CD14-positive monocyte (primary cell): ENCODE measurements at regions not wholly inside any gene's neighbourhood (a gene's known extent, or its start where the extent isn't known, plus 50 kb on each side); places are given as distances from the start of the nearest gene placed in this dataset.

Experiments used
- DNase-seq, 3 donors: peaks; one replicate each; pipeline ENCODE4 v3.0.0-alpha.2; 2011 to 2022
- H2AFZ ChIP-seq: 2 replicates; pipeline ENCODE4 v1.6.0; 2012; ENCODE audit warnings: mild to moderate bottlenecking, low read depth, low read length, inconsistent platforms; ENCODE audit not compliant: insufficient read depth, poor library complexity, severe bottlenecking
- H3K27ac ChIP-seq, 2 donors: 1 replicate in 1 of 2; 2 replicates in 1 of 2; pipeline ENCODE4 v1.5.1; 2012 to 2013; ENCODE audit warnings: low read length in 2 of 2, control low read depth in 1 of 2, inconsistent platforms in 1 of 2, low read depth in 1 of 2, mild to moderate bottlenecking in 1 of 2
- H3K27me3 ChIP-seq, 2 donors: one replicate each; pipeline versions ENCODE4 v1.6.0 to v1.6.1; 2011 to 2013; ENCODE audit warnings: low read length in 2 of 2; ENCODE audit not compliant: control insufficient read depth in 2 of 2, insufficient read depth in 2 of 2
- H3K36me3 ChIP-seq, 2 donors: replicated peaks in 1 of 2; 1 replicate in 1 of 2; 2 replicates in 1 of 2; pipeline versions ENCODE4 v1.5.1 to v1.6.1; 2012 to 2013; ENCODE audit warnings: low read length in 2 of 2, control low read depth in 1 of 2, inconsistent platforms in 1 of 2, mild to moderate bottlenecking in 1 of 2; ENCODE audit not compliant: insufficient read depth in 2 of 2, control insufficient read depth in 1 of 2
- H3K4me1 ChIP-seq, 2 donors: 1 replicate in 1 of 2; 2 replicates in 1 of 2; pipeline versions ENCODE4 v1.5.1 to v1.6.1; 2012 to 2013; ENCODE audit warnings: low read length in 2 of 2, control low read depth in 1 of 2, inconsistent platforms in 1 of 2, mild to moderate bottlenecking in 1 of 2, moderate library complexity in 1 of 2; ENCODE audit not compliant: insufficient read depth in 2 of 2, control insufficient read depth in 1 of 2
- H3K4me2 ChIP-seq: replicated peaks from 2 replicates; pipeline ENCODE3; 2012; ENCODE audit warnings: low read length, moderate library complexity, mild to moderate bottlenecking; ENCODE audit not compliant: poor library complexity, severe bottlenecking; ENCODE audit errors: extremely low read depth
- H3K4me3 ChIP-seq, 3 experiments: fragments of 200-600 bp in 1 of 3; sonication (generic) in 1 of 3; replicated peaks in 1 of 3; 1 replicate in 2 of 3; 2 replicates in 1 of 3; pipeline ENCODE4 v1.5.1; 2011 to 2013; ENCODE audit warnings: low read length in 3 of 3, mild to moderate bottlenecking in 3 of 3, control low read depth in 2 of 3, low read depth in 2 of 3, inconsistent platforms in 1 of 3, moderate library complexity in 1 of 3
- H3K79me2 ChIP-seq: 2 replicates; pipeline ENCODE4 v1.6.0; 2012; ENCODE audit warnings: mild to moderate bottlenecking, control low read depth, inconsistent platforms, low read length, moderate library complexity; ENCODE audit not compliant: insufficient read depth
- H3K9ac ChIP-seq: 2 replicates; pipeline ENCODE4 v1.6.0; 2017; ENCODE audit warnings: low read length, mild to moderate bottlenecking; ENCODE audit not compliant: insufficient read depth, poor library complexity, severe bottlenecking
- H3K9me3 ChIP-seq, 2 donors: replicated peaks in 1 of 2; 1 replicate in 1 of 2; 2 replicates in 1 of 2; pipeline versions ENCODE4 v1.5.1 to v1.6.1; 2012 to 2013; ENCODE audit warnings: low read length in 2 of 2, control low read depth in 1 of 2; ENCODE audit not compliant: control insufficient read depth in 1 of 2, insufficient read depth in 1 of 2
- H4K20me1 ChIP-seq: 2 replicates; pipeline ENCODE4 v1.6.0; 2012; ENCODE audit warnings: mild to moderate bottlenecking, low read length, control low read depth, moderate library complexity; ENCODE audit not compliant: insufficient read depth
- H3K27ac Mint-ChIP-seq, 7 donors: one replicate each; pipeline ENCODE4 v1.8.0; 2020; ENCODE audit warnings: mild to moderate bottlenecking in 7 of 7, mixed read lengths in 7 of 7, moderate library complexity in 6 of 7, inconsistent platforms in 2 of 7
- H3K27me3 Mint-ChIP-seq, 3 donors: one replicate each; pipeline ENCODE4 v1.8.0; 2021 to 2022; ENCODE audit warnings: low read depth in 3 of 3, mild to moderate bottlenecking in 3 of 3, mixed read lengths in 3 of 3, moderate library complexity in 3 of 3, inconsistent platforms in 1 of 3
- H3K36me3 Mint-ChIP-seq, 2 donors: one replicate each; pipeline ENCODE4 v1.8.0; 2020; ENCODE audit warnings: mixed read lengths in 2 of 2, inconsistent platforms in 1 of 2, mild to moderate bottlenecking in 1 of 2
- H3K4me1 Mint-ChIP-seq: one replicate; pipeline ENCODE4 v1.8.0; 2020; ENCODE audit warnings: mild to moderate bottlenecking, mixed read lengths
- H3K4me3 Mint-ChIP-seq, 2 donors: one replicate each; pipeline ENCODE4 v1.8.0; 2020; ENCODE audit warnings: mild to moderate bottlenecking in 2 of 2, mixed read lengths in 2 of 2, moderate library complexity in 1 of 2
- H3K9me3 Mint-ChIP-seq, 7 donors: one replicate each; pipeline ENCODE4 v1.8.0; 2020 to 2022; ENCODE audit warnings: mixed read lengths in 7 of 7, mild to moderate bottlenecking in 6 of 7, moderate library complexity in 6 of 7, inconsistent platforms in 2 of 7
- WGBS: methylation state at CpG from one replicate; pipeline ENCODE4 v1.1.5; 2013; ENCODE audit warnings: missing lambda C conversion rate; ENCODE audit not compliant: insufficient coverage; 5-methylcytosine and 5-hydroxymethylcytosine counted together
- intact Hi-C, 2 donors: fragments of 100-400 bp; cut with micrococcal nuclease; formaldehyde crosslinking; loops; one replicate each; pipeline versions ENCODE4 v1.15.0 to v1.15.1; 2023
- TF ChIP-seq, protein P1 (sequence below): fragments of 200-600 bp; IDR thresholded peaks from one replicate; pipeline ENCODE4 v1.8.0; 2022; ENCODE audit warnings: antibody characterized with exemption, mild to moderate bottlenecking

DNA sequence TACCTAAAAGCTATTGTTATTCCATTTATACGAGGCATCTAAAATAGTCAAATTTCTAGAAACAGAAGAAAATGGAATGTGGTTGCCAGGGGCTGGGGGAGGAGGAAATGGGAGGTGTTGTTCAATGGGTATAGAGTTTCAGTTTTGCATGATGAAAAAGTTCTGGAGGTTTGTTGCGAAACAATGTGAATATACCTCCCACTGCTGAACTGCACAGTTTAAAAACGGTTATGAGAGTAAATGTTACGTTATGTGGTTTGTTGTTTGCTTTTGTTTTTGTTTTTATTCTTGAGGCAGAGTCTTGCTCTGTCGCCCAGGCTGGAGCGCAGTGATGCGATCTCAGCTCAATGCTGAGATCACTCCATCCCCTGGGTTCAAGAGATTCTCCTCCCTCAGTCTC is 64.9 kb upstream of the NRBF2 start:
- Mint-ChIP-seq H3K4me3 (peak overlapping the region; percentile 53 to 79), H3K4me1 (peaks cover 28% of the 10 kb centered on the region), H3K27ac (peak overlapping the region in 6 of 7 donors; percentile 44 to 80 (median 60)), H3K9me3 (peaks cover 0 to 2% (median 0%) of the 10 kb centered on the region in 7 donors), H3K27me3 (peaks cover 0 to 5% (median 0%) of the 10 kb centered on the region in 3 donors), H3K36me3 (peaks cover 3 to 4% of the 10 kb centered on the region in 2 donors)
- H3K27me3 ChIP-seq: no peaks in the 10 kb centered on the region
- peaks cover 11 to 16% of the 10 kb centered on the region in 2 donors for H3K4me1 ChIP-seq
- no peak overlapping the region for H2AFZ ChIP-seq
- peak overlapping the region in 1 of 3 experiments; percentile 15 for H3K4me3 ChIP-seq
- H4K20me1 ChIP-seq: no peaks in the 10 kb centered on the region
- intact Hi-C loops: no loop called here
- H3K4me2 ChIP-seq: peak overlapping the region; percentile 30
- H3K36me3 ChIP-seq: no peaks in the 10 kb centered on the region
- H3K9ac ChIP-seq: no peak overlapping the region
- peak; percentile 12 to 16 (median 13) for DNase-seq
- peak overlapping the region in 1 of 2 donors; percentile 6 for H3K27ac ChIP-seq
- WGBS: 0% methylated on average over 1 of the region's 7 CpGs
- H3K79me2 ChIP-seq: no peaks in the 10 kb centered on the region
- H3K9me3 ChIP-seq: no peaks in the 10 kb centered on the region
- TF ChIP-seq, protein P1, sequence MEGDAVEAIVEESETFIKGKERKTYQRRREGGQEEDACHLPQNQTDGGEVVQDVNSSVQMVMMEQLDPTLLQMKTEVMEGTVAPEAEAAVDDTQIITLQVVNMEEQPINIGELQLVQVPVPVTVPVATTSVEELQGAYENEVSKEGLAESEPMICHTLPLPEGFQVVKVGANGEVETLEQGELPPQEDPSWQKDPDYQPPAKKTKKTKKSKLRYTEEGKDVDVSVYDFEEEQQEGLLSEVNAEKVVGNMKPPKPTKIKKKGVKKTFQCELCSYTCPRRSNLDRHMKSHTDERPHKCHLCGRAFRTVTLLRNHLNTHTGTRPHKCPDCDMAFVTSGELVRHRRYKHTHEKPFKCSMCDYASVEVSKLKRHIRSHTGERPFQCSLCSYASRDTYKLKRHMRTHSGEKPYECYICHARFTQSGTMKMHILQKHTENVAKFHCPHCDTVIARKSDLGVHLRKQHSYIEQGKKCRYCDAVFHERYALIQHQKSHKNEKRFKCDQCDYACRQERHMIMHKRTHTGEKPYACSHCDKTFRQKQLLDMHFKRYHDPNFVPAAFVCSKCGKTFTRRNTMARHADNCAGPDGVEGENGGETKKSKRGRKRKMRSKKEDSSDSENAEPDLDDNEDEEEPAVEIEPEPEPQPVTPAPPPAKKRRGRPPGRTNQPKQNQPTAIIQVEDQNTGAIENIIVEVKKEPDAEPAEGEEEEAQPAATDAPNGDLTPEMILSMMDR: no peak

DNA sequence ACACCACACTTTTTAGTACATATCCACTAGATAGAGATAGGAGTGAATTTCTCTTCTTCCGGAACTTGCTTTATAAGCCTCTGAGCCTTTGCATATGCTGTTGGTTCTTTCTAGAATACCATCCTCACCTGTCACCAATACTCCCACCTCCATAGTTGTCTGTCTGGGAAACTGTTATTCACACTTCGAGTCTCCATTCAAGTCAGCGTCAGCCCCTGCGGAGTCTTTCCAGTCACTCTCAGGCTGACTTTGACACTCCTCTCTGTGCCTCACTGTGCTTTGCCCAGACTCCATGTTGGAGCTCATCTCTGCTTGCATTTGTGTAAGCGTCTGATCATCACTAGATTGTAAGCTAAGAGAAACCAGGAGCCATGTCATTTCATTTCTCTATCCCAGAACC is 66.5 kb upstream of the NRBF2 start:
- no peak overlapping the region for H2AFZ ChIP-seq
- H3K4me2 ChIP-seq: no peak overlapping the region
- no peak overlapping the region for H3K27ac Mint-ChIP-seq
- no peaks in the 10 kb centered on the region for H3K27me3 ChIP-seq
- H4K20me1 ChIP-seq: no peaks in the 10 kb centered on the region
- TF ChIP-seq, protein P1: no peak
- DNase-seq: no peak
- intact Hi-C loops: no loop called here
- no peak overlapping the region for H3K4me3 ChIP-seq
- H3K4me3 Mint-ChIP-seq: no peak overlapping the region
- no peaks in the 10 kb centered on the region for H3K9me3 ChIP-seq
- H3K4me1 Mint-ChIP-seq: peaks cover 28% of the 10 kb centered on the region
- peaks cover 11 to 16% of the 10 kb centered on the region in 2 donors for H3K4me1 ChIP-seq
- H3K9ac ChIP-seq: no peak overlapping the region
- WGBS: 98% methylated on average over 3 of the region's 5 CpGs
- peaks cover 0 to 6% (median 2%) of the 10 kb centered on the region in 3 donors for H3K27me3 Mint-ChIP-seq
- H3K27ac ChIP-seq: no peak overlapping the region
- H3K36me3 Mint-ChIP-seq: peaks cover 3 to 4% of the 10 kb centered on the region in 2 donors
- H3K79me2 ChIP-seq: no peaks in the 10 kb centered on the region
- no peaks in the 10 kb centered on the region for H3K36me3 ChIP-seq
- peaks cover 0 to 2% (median 0%) of the 10 kb centered on the region in 7 donors for H3K9me3 Mint-ChIP-seq
